OCI-LY1 (cell line): ENCODE measurements at regions not wholly inside any gene's neighbourhood (a gene's known extent, or its start where the extent isn't known, plus 50 kb on each side); places are given as distances from the start of the nearest gene placed in this dataset.

ENCODE experiments used
- EZH2 ChIP-seq: fragments of 200-600 bp; sonication (generic), shearing (Covaris generic); IDR thresholded peaks from 2 replicates; pipeline ENCODE4 v1.8.0; 2017; ENCODE audit warnings: borderline replicate concordance, mixed run types, mild to moderate bottlenecking, antibody characterized with exemption, low read length, moderate library complexity, mixed read lengths
- TF ChIP-seq, protein P1 (sequence below): fragments of 200-600 bp; sonication (generic), shearing (Covaris generic); IDR thresholded peaks from 2 replicates; pipeline ENCODE4 v1.5.1; 2017; ENCODE audit warnings: mild to moderate bottlenecking, antibody characterized with exemption, low read length, moderate library complexity, mixed read lengths

DNA sequence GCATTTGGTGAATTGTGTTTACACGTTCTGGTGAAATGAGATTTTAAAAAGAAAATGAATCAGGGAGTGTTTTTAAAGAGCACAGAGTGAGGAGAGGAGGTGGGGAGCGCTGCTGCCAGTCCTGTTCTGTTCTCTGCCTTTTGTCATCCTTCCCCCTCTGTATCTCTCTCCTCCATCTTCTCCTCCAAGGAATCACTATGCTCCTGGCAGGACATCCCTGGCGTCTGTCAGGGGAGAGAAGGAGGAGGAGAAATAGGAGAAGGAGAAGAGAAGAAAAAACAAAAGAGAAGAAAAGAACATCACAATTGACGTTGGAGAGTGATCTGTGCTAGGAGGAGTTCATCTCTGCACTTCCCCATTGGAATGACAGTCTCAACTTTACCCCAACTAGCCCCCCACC, 627.6 kb upstream of the TBL1XR1 start:
- TF ChIP-seq, protein P1, sequence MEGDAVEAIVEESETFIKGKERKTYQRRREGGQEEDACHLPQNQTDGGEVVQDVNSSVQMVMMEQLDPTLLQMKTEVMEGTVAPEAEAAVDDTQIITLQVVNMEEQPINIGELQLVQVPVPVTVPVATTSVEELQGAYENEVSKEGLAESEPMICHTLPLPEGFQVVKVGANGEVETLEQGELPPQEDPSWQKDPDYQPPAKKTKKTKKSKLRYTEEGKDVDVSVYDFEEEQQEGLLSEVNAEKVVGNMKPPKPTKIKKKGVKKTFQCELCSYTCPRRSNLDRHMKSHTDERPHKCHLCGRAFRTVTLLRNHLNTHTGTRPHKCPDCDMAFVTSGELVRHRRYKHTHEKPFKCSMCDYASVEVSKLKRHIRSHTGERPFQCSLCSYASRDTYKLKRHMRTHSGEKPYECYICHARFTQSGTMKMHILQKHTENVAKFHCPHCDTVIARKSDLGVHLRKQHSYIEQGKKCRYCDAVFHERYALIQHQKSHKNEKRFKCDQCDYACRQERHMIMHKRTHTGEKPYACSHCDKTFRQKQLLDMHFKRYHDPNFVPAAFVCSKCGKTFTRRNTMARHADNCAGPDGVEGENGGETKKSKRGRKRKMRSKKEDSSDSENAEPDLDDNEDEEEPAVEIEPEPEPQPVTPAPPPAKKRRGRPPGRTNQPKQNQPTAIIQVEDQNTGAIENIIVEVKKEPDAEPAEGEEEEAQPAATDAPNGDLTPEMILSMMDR, result no peak
- TF ChIP-seq EZH2, result no peak
